ENCODE measurements at regions not wholly inside any gene's neighbourhood (a gene's known extent, or its start where the extent isn't known, plus 50 kb on each side); places are given as distances from the start of the nearest gene placed in this dataset.

DNA sequence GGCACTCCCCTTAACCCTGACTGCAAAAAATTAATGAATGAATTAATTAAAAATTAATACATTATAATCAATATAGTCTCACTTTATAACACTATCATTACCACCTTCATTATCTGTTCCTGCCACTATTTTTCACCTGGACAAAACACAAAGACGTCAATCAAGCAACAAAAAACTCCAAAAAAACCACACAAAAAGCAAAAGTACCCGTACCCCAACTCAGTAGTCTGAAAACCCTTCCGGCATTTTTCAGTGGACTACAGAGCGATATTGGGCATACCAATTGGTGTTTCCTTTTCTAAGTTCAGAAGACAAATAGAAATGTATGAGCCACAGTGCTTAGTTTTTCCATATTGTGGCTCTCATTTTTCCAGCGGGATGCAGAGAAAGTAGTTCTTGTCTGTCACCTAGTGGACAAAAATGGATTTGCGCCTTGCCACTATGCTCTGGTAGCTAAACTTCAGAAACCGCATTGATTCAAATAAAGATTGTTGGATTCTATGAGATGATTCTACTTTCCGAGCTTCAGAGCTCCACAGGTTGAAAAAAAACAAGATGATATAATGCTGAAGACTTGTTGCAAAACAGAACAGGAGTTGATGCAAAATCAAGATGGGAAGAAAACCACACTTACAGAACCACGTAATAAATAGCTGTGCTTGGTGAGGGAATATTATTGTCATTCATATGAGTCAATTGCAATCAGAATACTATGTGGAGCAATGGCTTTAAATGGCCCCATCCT, 50.6 kb upstream of the ITGB1 start (continued):
- no peak for TF ChIP-seq TAF1 (IDR thresholded peaks at IDR 0.05; ENCODE audit: low read depth, low read length)
- no peak for TF ChIP-seq SIX5 (IDR thresholded peaks at IDR 0.05; ENCODE audit: low read depth, low read length)

Measured in H1 (cell line).